Ishikawa (cell line): ENCODE measurements at regions not wholly inside any gene's neighbourhood (a gene's known extent, or its start where the extent isn't known, plus 50 kb on each side); places are given as distances from the start of the nearest gene placed in this dataset.

Source experiments
- CEBPB ChIP-seq: IDR thresholded peaks from 2 replicates; pipeline ENCODE4 v1.6.1; 2012
- EGR1 ChIP-seq: IDR thresholded peaks from 2 replicates; pipeline ENCODE4 v1.6.1; 2012
- EP300 ChIP-seq: IDR thresholded peaks from 2 replicates; pipeline ENCODE4 v1.6.1; 2012; ENCODE audit warnings: borderline replicate concordance
- FOXM1 ChIP-seq: IDR thresholded peaks from 2 replicates; pipeline ENCODE4 v1.6.1; 2012; ENCODE audit warnings: low read depth, borderline replicate concordance
- NFIC ChIP-seq: IDR thresholded peaks from 2 replicates; pipeline ENCODE4 v1.6.1; 2012
- RAD21 ChIP-seq: IDR thresholded peaks from 2 replicates; pipeline ENCODE4 v1.6.1; 2012; ENCODE audit warnings: low read depth
- TAF1 ChIP-seq: IDR thresholded peaks from 2 replicates; pipeline ENCODE4 v1.6.1; 2012; ENCODE audit warnings: low read depth, mild to moderate bottlenecking
- TCF12 ChIP-seq: IDR thresholded peaks from 2 replicates; pipeline ENCODE4 v1.6.1; 2012; ENCODE audit warnings: low read depth
- TEAD4 ChIP-seq: IDR thresholded peaks from 2 replicates; pipeline ENCODE4 v1.6.1; 2012
- YY1 ChIP-seq: IDR thresholded peaks from 2 replicates; pipeline ENCODE4 v1.6.1; 2012; ENCODE audit warnings: low read depth
- ZBTB7A ChIP-seq: IDR thresholded peaks from 2 replicates; pipeline ENCODE4 v1.6.1; 2012; ENCODE audit warnings: low read depth
- TF ChIP-seq, protein P1 (sequence below): IDR thresholded peaks from 2 replicates; pipeline ENCODE4 v1.6.1; 2012; ENCODE audit warnings: low read depth, mild to moderate bottlenecking
- TF ChIP-seq, protein P2 (sequence below): IDR thresholded peaks from 2 replicates; pipeline ENCODE4 v1.6.1; 2012
- TF ChIP-seq, protein P3 (sequence below): IDR thresholded peaks from 2 replicates; pipeline ENCODE4 v1.6.1; 2012

DNA sequence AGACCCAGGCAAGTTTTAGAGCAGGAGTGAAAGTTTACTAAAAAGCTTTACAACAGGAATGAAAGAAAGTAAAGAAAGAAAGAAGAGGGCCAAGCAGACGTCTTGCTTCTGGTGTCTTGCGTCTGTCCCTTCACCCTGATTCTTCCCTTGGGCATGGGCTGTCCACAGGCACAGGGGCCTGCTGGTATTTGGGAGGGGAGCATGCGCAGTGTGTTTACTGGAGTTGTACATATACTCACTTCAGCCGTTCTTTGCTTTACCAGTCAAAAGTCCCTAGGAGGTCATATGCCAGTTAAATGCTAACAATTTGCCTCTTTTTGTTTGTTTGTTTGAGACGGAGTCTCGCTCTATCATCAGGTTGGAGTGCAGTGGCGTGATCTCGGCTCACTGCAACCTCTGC lies 875.9 kb downstream of the REEP3 start:
- TF ChIP-seq, protein P1, sequence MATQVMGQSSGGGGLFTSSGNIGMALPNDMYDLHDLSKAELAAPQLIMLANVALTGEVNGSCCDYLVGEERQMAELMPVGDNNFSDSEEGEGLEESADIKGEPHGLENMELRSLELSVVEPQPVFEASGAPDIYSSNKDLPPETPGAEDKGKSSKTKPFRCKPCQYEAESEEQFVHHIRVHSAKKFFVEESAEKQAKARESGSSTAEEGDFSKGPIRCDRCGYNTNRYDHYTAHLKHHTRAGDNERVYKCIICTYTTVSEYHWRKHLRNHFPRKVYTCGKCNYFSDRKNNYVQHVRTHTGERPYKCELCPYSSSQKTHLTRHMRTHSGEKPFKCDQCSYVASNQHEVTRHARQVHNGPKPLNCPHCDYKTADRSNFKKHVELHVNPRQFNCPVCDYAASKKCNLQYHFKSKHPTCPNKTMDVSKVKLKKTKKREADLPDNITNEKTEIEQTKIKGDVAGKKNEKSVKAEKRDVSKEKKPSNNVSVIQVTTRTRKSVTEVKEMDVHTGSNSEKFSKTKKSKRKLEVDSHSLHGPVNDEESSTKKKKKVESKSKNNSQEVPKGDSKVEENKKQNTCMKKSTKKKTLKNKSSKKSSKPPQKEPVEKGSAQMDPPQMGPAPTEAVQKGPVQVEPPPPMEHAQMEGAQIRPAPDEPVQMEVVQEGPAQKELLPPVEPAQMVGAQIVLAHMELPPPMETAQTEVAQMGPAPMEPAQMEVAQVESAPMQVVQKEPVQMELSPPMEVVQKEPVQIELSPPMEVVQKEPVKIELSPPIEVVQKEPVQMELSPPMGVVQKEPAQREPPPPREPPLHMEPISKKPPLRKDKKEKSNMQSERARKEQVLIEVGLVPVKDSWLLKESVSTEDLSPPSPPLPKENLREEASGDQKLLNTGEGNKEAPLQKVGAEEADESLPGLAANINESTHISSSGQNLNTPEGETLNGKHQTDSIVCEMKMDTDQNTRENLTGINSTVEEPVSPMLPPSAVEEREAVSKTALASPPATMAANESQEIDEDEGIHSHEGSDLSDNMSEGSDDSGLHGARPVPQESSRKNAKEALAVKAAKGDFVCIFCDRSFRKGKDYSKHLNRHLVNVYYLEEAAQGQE = no peak
- TF ChIP-seq TCF12 = no peak
- TF ChIP-seq TAF1 = no peak
- TF ChIP-seq NFIC = no peak
- TF ChIP-seq, protein P2, sequence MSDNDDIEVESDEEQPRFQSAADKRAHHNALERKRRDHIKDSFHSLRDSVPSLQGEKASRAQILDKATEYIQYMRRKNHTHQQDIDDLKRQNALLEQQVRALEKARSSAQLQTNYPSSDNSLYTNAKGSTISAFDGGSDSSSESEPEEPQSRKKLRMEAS = no peak
- no peak for TF ChIP-seq EP300
- no peak for TF ChIP-seq YY1
- TF ChIP-seq ZBTB7A = no peak
- no peak for TF ChIP-seq FOXM1
- no peak for TF ChIP-seq RAD21
- TF ChIP-seq, protein P3, sequence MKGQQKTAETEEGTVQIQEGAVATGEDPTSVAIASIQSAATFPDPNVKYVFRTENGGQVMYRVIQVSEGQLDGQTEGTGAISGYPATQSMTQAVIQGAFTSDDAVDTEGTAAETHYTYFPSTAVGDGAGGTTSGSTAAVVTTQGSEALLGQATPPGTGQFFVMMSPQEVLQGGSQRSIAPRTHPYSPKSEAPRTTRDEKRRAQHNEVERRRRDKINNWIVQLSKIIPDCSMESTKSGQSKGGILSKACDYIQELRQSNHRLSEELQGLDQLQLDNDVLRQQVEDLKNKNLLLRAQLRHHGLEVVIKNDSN = no peak
- TF ChIP-seq EGR1 = no peak
- TF ChIP-seq CEBPB = no peak
- TF ChIP-seq TEAD4 = no peak
